Peyer's patch (tissue), 4 donors: ENCODE measurements at regions not wholly inside any gene's neighbourhood (a gene's known extent, or its start where the extent isn't known, plus 50 kb on each side); places are given as distances from the start of the nearest gene placed in this dataset.

ENCODE experiments used
- DNase-seq, 3 donors: peaks; one replicate each; pipeline ENCODE4 v3.0.0-alpha.2; 2017 to 2019
- H3K27ac ChIP-seq, 4 donors: fragments of 200-600 bp; sonication (generic); one replicate each; pipeline ENCODE4 v1.5.1; 2016 to 2019
- H3K27me3 ChIP-seq, 2 donors: fragments of 200-600 bp; sonication (generic); one replicate each; pipeline ENCODE4 v1.5.1; 2019
- H3K36me3 ChIP-seq, 3 donors: fragments of 200-600 bp; sonication (generic); one replicate each; pipeline ENCODE4 v1.5.1; 2016 to 2019
- H3K4me1 ChIP-seq, 4 donors: fragments of 200-600 bp; sonication (generic); one replicate each; pipeline ENCODE4 v1.5.1; 2016 to 2019
- H3K4me3 ChIP-seq, 4 donors: fragments of 200-600 bp; sonication (generic); 1 replicate in 3 of 4; 2 replicates in 1 of 4; pipeline ENCODE4 v1.5.1; 2016 to 2019; ENCODE audit warnings: mild to moderate bottlenecking in 1 of 4
- H3K9me3 ChIP-seq, 4 donors: fragments of 200-600 bp; sonication (generic); one replicate each; pipeline ENCODE4 v1.5.1; 2016 to 2019; ENCODE audit warnings: mild to moderate bottlenecking in 1 of 4
- POLR2A ChIP-seq, 2 donors: fragments of 450-650 bp; IDR thresholded peaks; one replicate each; pipeline ENCODE4 v1.5.1; 2017; ENCODE audit warnings: antibody characterized with exemption in 2 of 2, mild to moderate bottlenecking in 2 of 2, moderate library complexity in 2 of 2
- TF ChIP-seq, protein P1 (sequence below), 6 experiments: fragments of 450-650 bp in 4 of 6; fragments of 200-600 bp in 2 of 6; sonication (generic) in 1 of 6; IDR thresholded peaks; one replicate each; pipeline ENCODE4 v1.5.1; 2017 to 2019; ENCODE audit warnings: antibody characterized with exemption in 6 of 6, mild to moderate bottlenecking in 3 of 6, moderate library complexity in 1 of 6

DNA sequence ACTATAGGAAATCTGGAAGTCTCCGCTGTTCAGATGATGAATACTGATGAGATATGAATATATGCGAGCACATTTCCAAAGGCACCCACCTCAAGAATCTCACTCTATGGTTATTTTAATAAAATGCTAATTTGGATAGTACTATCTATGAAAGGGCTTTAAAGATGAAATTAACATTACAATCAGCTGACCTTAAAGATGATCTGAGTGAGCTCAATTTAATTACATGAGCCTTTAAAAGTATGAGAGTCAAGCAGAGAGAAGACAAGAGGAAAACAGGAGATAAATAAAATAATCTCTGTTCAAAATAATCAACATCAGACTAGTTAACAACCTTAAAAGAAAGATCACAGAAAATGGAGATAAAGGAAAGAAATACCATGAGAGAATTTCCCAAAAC lies 474.1 kb upstream of the TUSC1 start:
- no peak for DNase-seq
- Histone ChIP-seq H3K27me3 (no peaks in the 10 kb centered on the region), H3K27ac (no peak overlapping the region), H3K9me3 (no peaks in the 10 kb centered on the region), H3K4me1 (no peaks in the 10 kb centered on the region), H3K4me3 (no peak overlapping the region), H3K36me3 (no peaks in the 10 kb centered on the region)
- TF ChIP-seq, protein P1, sequence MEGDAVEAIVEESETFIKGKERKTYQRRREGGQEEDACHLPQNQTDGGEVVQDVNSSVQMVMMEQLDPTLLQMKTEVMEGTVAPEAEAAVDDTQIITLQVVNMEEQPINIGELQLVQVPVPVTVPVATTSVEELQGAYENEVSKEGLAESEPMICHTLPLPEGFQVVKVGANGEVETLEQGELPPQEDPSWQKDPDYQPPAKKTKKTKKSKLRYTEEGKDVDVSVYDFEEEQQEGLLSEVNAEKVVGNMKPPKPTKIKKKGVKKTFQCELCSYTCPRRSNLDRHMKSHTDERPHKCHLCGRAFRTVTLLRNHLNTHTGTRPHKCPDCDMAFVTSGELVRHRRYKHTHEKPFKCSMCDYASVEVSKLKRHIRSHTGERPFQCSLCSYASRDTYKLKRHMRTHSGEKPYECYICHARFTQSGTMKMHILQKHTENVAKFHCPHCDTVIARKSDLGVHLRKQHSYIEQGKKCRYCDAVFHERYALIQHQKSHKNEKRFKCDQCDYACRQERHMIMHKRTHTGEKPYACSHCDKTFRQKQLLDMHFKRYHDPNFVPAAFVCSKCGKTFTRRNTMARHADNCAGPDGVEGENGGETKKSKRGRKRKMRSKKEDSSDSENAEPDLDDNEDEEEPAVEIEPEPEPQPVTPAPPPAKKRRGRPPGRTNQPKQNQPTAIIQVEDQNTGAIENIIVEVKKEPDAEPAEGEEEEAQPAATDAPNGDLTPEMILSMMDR (IDR thresholded peaks at IDR 0.05): no peak
- no peak for TF ChIP-seq POLR2A (IDR thresholded peaks at IDR 0.05)

DNA sequence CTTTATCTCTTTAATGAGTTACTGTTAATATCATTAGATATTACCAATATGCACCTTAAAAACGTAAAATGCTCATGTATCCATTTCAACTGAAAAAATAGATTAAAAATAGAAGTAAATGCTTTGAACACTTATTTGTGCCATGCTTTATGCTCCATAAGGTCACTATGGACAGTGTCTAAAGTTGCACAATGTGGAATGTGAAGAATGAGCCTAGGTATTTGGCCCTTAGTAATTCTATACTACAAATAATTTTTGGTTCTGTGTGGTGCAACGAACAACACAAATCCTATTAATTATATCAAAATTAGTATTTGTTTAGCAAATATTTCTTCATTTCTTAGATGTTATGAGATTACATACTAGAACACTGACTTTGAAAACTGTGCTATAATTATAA lies 469.9 kb upstream of the TUSC1 start:
- no peaks in the 10 kb centered on the region for H3K9me3 ChIP-seq
- H3K27ac ChIP-seq: no peak overlapping the region
- H3K4me3 ChIP-seq: no peak overlapping the region
- H3K36me3 ChIP-seq: no peaks in the 10 kb centered on the region
- DNase-seq: no peak
- H3K27me3 ChIP-seq: no peaks in the 10 kb centered on the region
- TF ChIP-seq, protein P1 (IDR thresholded peaks at IDR 0.05): no peak
- no peak for TF ChIP-seq POLR2A (IDR thresholded peaks at IDR 0.05)
- no peaks in the 10 kb centered on the region for H3K4me1 ChIP-seq

DNA sequence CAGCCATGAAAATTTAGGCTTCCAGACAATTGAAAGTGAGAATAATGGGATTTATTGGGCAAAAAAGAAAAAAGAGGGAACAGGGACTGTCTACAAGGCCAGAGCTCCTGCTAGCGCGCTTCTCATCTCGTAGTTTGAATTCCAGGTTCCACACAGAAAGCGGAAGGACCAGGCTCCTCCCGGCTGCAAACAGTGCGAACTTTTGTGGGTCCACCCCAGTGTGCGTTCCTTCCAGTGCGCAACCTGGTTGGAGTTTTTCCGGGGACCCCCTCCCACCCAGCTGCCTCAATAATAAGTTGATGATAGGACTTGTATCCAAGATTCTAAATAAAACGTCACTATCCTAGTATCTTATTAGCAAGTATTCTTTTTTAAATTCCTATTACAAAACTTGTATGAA lies 467.7 kb upstream of the TUSC1 start:
- TF ChIP-seq, protein P1 (IDR thresholded peaks at IDR 0.05): no peak
- TF ChIP-seq POLR2A (IDR thresholded peaks at IDR 0.05): no peak
- Histone ChIP-seq H3K4me3 (no peak overlapping the region), H3K27ac (no peak overlapping the region), H3K36me3 (no peaks in the 10 kb centered on the region), H3K4me1 (no peaks in the 10 kb centered on the region), H3K9me3 (no peaks in the 10 kb centered on the region), H3K27me3 (no peaks in the 10 kb centered on the region)
- no peak for DNase-seq

DNA sequence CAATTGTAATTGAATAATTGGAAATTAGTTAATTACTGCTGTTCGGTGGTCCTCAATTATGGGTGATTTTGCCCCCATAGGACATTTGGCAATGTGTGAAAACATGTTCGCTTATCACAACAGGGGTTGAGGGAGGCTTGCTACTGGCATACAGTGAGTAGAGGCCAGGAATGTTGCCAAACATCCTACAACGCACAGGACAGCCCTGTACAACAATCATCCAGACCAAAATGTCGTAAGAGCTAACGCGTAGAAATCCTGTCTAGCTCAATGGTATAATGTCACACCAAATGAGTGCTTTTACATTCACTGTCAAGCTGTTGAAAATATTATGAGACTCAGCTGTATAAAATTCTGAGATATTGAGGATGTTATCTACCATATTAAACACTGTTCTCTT lies 464.4 kb upstream of the TUSC1 start:
- Histone ChIP-seq H3K4me3 (no peak overlapping the region), H3K36me3 (no peaks in the 10 kb centered on the region), H3K27me3 (no peaks in the 10 kb centered on the region), H3K27ac (no peak overlapping the region), H3K9me3 (no peaks in the 10 kb centered on the region), H3K4me1 (no peaks in the 10 kb centered on the region)
- no peak for DNase-seq
- no peak for TF ChIP-seq POLR2A (IDR thresholded peaks at IDR 0.05)
- TF ChIP-seq, protein P1 (IDR thresholded peaks at IDR 0.05): no peak

DNA sequence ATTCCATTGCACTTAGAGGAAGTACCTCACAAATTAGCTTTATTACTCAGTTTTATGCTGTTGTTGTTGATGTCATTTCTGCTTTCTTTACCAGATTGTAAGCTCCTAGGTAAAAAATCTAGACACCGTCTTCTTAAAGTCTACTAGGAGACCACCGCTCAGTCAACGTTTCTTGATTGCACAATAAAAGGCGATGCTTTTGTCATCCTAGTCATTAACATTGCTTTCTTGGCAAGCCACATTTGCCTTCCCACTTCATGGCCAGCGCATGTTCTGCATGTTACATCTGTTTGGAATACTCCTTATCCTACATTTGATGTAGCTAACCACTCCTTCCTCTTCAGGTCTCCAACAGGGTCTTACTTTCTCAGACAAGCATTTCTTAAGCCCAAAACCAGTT lies 464.0 kb upstream of the TUSC1 start:
- no peak overlapping the region for H3K4me3 ChIP-seq
- no peaks in the 10 kb centered on the region for H3K4me1 ChIP-seq
- no peaks in the 10 kb centered on the region for H3K27me3 ChIP-seq
- TF ChIP-seq, protein P1 (IDR thresholded peaks at IDR 0.05): no peak
- no peak for TF ChIP-seq POLR2A (IDR thresholded peaks at IDR 0.05)
- H3K36me3 ChIP-seq: no peaks in the 10 kb centered on the region
- H3K9me3 ChIP-seq: no peaks in the 10 kb centered on the region
- H3K27ac ChIP-seq: no peak overlapping the region
- no peak for DNase-seq

DNA sequence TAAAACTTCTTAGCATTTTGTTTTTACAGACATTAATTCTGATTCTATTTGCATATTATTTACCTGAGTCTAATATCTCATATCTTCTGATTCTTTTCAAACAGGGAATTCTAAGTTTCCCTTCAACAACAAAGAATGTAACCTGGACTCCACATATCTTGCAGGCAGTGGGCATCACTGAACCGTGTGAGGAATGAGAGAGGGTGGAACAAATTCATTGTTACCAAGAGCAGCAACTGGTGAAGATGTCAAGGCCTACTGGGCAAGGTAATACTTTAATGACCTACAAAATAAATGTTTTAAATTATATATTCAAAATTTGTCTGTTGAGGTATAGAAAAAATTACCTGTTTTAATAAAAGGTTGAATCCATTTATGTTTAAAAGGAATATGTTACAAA lies 455.3 kb upstream of the TUSC1 start:
- H3K36me3 ChIP-seq: no peaks in the 10 kb centered on the region
- no peak overlapping the region for H3K4me3 ChIP-seq
- H3K27ac ChIP-seq: no peak overlapping the region
- no peak for TF ChIP-seq POLR2A (IDR thresholded peaks at IDR 0.05)
- no peak for DNase-seq
- no peaks in the 10 kb centered on the region for H3K9me3 ChIP-seq
- no peaks in the 10 kb centered on the region for H3K27me3 ChIP-seq
- no peaks in the 10 kb centered on the region for H3K4me1 ChIP-seq
